Osteocyte (in vitro differentiated cells): ENCODE measurements at regions not wholly inside any gene's neighbourhood (a gene's known extent, or its start where the extent isn't known, plus 50 kb on each side); places are given as distances from the start of the nearest gene placed in this dataset.

ENCODE experiments used
- DNase-seq: peaks from one replicate; pipeline ENCODE4 v3.0.0; 2021; ENCODE audit warnings: mixed read lengths; ENCODE audit not compliant: unreplicated experiment; ENCODE audit errors: extremely low spot score
- H3K27ac Mint-ChIP-seq: one replicate; pipeline ENCODE4 v1.8.0; 2021; ENCODE audit warnings: mild to moderate bottlenecking, mixed read lengths; ENCODE audit not compliant: unreplicated experiment
- H3K27me3 Mint-ChIP-seq: one replicate; pipeline ENCODE4 v1.8.0; 2021; ENCODE audit warnings: mixed read lengths; ENCODE audit not compliant: unreplicated experiment
- H3K36me3 Mint-ChIP-seq: one replicate; pipeline ENCODE4 v1.8.0; 2021; ENCODE audit warnings: mixed read lengths; ENCODE audit not compliant: unreplicated experiment
- H3K4me1 Mint-ChIP-seq: one replicate; pipeline ENCODE4 v1.8.0; 2021; ENCODE audit warnings: mixed read lengths; ENCODE audit not compliant: unreplicated experiment
- H3K4me3 Mint-ChIP-seq: one replicate; pipeline ENCODE4 v1.8.0; 2021; ENCODE audit warnings: mild to moderate bottlenecking, moderate library complexity, mixed read lengths; ENCODE audit not compliant: unreplicated experiment
- H3K9me3 Mint-ChIP-seq: one replicate; pipeline ENCODE4 v1.8.0; 2021; ENCODE audit warnings: mixed read lengths; ENCODE audit not compliant: unreplicated experiment
- TF ChIP-seq, protein P1 (sequence below): fragments of 200-600 bp; sonication (generic); IDR thresholded peaks from 2 replicates; pipeline ENCODE4 v1.5.0; 2021; ENCODE audit warnings: antibody characterized with exemption, mild to moderate bottlenecking, moderate library complexity

- no peak for DNase-seq
- Mint-ChIP-seq H3K36me3 (no peaks in the 10 kb centered on the region), H3K4me1 (peaks cover 36% of the 10 kb centered on the region), H3K4me3 (no peak overlapping the region), H3K9me3 (peaks cover 3% of the 10 kb centered on the region), H3K27ac (no peak overlapping the region), H3K27me3 (no peaks in the 10 kb centered on the region)
- TF ChIP-seq, protein P1, sequence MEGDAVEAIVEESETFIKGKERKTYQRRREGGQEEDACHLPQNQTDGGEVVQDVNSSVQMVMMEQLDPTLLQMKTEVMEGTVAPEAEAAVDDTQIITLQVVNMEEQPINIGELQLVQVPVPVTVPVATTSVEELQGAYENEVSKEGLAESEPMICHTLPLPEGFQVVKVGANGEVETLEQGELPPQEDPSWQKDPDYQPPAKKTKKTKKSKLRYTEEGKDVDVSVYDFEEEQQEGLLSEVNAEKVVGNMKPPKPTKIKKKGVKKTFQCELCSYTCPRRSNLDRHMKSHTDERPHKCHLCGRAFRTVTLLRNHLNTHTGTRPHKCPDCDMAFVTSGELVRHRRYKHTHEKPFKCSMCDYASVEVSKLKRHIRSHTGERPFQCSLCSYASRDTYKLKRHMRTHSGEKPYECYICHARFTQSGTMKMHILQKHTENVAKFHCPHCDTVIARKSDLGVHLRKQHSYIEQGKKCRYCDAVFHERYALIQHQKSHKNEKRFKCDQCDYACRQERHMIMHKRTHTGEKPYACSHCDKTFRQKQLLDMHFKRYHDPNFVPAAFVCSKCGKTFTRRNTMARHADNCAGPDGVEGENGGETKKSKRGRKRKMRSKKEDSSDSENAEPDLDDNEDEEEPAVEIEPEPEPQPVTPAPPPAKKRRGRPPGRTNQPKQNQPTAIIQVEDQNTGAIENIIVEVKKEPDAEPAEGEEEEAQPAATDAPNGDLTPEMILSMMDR = no peak
Observed at GRCh38 chr4:17057035-17057434, 158.6 kb upstream of the LDB2 start.

DNA sequence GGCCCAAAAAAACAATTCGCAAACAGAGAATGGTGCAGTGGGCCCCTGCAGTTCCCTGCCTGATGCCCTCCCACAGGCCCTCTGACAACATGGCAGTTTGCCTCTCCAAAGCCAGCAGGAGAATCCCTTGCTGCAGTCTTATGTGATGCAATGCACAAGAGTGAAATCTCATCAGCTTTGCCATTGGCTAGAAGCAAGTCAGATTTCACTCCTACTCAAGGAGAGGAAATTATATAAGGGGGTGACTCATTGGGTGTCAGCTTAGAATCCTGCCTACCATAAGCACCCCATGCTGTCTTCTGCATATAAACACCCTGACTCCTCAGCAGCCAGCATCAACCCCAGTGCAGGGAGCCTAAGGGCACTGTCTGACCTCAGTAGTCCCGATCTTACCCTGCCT lies 157.3 kb upstream of the LDB2 start:
- Mint-ChIP-seq H3K27me3 (no peaks in the 10 kb centered on the region), H3K36me3 (no peaks in the 10 kb centered on the region), H3K4me3 (no peak overlapping the region), H3K4me1 (peaks cover 32% of the 10 kb centered on the region), H3K9me3 (peaks cover 3% of the 10 kb centered on the region), H3K27ac (no peak overlapping the region)
- no peak for DNase-seq
- TF ChIP-seq, protein P1 = no peak

DNA sequence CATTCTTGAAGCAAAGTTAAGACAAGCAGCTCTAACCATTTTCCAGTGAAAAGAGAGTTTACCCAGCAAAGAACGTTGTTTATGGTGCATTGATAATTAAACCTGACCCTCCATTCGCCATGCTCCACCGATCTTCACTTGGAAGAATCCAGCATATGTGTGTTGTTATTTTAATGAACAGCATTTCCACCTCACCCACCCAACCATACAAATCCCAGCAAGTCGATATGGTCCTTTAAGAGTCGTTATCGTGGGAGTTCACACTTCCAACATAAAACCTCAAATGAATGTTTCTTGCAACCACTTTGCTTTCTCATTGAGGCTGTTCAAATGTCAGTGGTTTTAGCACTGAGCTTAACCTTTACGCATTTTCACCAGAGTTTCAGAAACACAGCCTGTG lies 147.4 kb upstream of the LDB2 start:
- DNase-seq = no peak
- no peaks in the 10 kb centered on the region for H3K36me3 Mint-ChIP-seq
- H3K9me3 Mint-ChIP-seq = no peaks in the 10 kb centered on the region
- H3K4me3 Mint-ChIP-seq = no peak overlapping the region
- H3K27me3 Mint-ChIP-seq = no peaks in the 10 kb centered on the region
- TF ChIP-seq, protein P1 = no peak
- no peak overlapping the region for H3K27ac Mint-ChIP-seq
- H3K4me1 Mint-ChIP-seq = no peaks in the 10 kb centered on the region

- TF ChIP-seq, protein P1 = no peak
- H3K27ac Mint-ChIP-seq = no peak overlapping the region
- DNase-seq = no peak
Observed at GRCh38 chr4:17038510-17039176, 140.2 kb upstream of the LDB2 start.

DNA sequence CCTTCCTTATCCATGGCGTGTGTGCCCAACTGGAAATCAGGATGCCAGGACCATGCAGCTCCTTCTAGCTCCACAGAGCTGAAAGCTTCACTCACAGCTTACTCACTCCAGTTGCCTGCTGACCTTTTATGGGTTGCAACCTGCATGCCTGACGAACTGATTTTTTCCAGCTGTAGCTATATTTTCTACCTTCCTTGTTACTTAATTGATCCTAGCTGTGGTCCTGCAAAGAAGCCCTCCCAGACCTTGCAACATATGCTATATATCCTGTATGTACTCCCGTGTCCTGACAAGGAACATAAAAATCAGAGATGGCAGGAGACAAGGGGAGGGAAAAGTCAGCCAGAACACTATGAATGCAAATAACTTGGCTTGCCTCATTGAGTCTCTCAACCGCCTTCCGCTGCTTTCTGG lies 135.3 kb upstream of the LDB2 start:
- Mint-ChIP-seq H3K27ac (no peak overlapping the region), H3K9me3 (no peaks in the 10 kb centered on the region), H3K27me3 (no peaks in the 10 kb centered on the region), H3K36me3 (no peaks in the 10 kb centered on the region), H3K4me3 (no peak overlapping the region), H3K4me1 (peaks cover 6% of the 10 kb centered on the region)
- DNase-seq = no peak
- TF ChIP-seq, protein P1 = no peak

More at GRCh38 chr4:17038510-17039176, 140.2 kb upstream of the LDB2 start:
- no peaks in the 10 kb centered on the region for H3K4me1 Mint-ChIP-seq
- no peaks in the 10 kb centered on the region for H3K36me3 Mint-ChIP-seq
- H3K4me3 Mint-ChIP-seq = no peak overlapping the region
- no peaks in the 10 kb centered on the region for H3K9me3 Mint-ChIP-seq
- no peaks in the 10 kb centered on the region for H3K27me3 Mint-ChIP-seq
